GM13976 (cell line): ENCODE measurements at regions not wholly inside any gene's neighbourhood (a gene's known extent, or its start where the extent isn't known, plus 50 kb on each side); places are given as distances from the start of the nearest gene placed in this dataset.

ENCODE experiments used
- DNase-seq: peaks from one replicate; pipeline ENCODE4 v3.0.0; 2012; ENCODE audit warnings: low spot score
- CTCF ChIP-seq: IDR thresholded peaks from 2 replicates; pipeline ENCODE4 v1.5.1; 2012; ENCODE audit warnings: borderline replicate concordance, mild to moderate bottlenecking; ENCODE audit not compliant: insufficient read depth; ENCODE audit errors: extremely low read depth, missing control alignments, control extremely low read depth
- in situ Hi-C: fragments of 300-500 bp; cut with MboI; formaldehyde crosslinking; loops from one replicate; pipeline ENCODE4 v1.12.0; 2022; ENCODE audit warnings: low sequenced_read_pairs, mixed read lengths, inconsistent platforms; ENCODE audit not compliant: unreplicated experiment

GRCh38 chr1:30280572-30280971, 442.8 kb downstream of the MATN1 start:
- DNase-seq: no peak
- no peak for TF ChIP-seq CTCF
- in situ Hi-C loops: no loop called here

- in situ Hi-C loops: no loop called here
- no peak for TF ChIP-seq CTCF
- no peak for DNase-seq
These were observed 445.5 kb downstream of the MATN1 start for GRCh38 chr1:30277911-30278310.

- in situ Hi-C loops: no loop called here
- no peak for DNase-seq
- TF ChIP-seq CTCF: no peak
These were observed 446.0 kb downstream of the MATN1 start for GRCh38 chr1:30277415-30277814.

GRCh38 chr1:30275926-30276764, 447.2 kb downstream of the MATN1 start:
- no peak for TF ChIP-seq CTCF
- no peak for DNase-seq
- in situ Hi-C loops: no loop called here

GRCh38 chr1:30274976-30275621, 448.3 kb downstream of the MATN1 start:
- no peak for DNase-seq
- no peak for TF ChIP-seq CTCF
- in situ Hi-C loops: no loop called here

- DNase-seq: no peak
- no peak for TF ChIP-seq CTCF
- in situ Hi-C loops: no loop called here
These were observed 449.0 kb downstream of the MATN1 start for GRCh38 chr1:30274173-30274970.
